CD4-positive, alpha-beta T cell treated with Interleukin-6 for 4 hours (primary cell): ENCODE measurements at regions not wholly inside any gene's neighbourhood (a gene's known extent, or its start where the extent isn't known, plus 50 kb on each side); places are given as distances from the start of the nearest gene placed in this dataset.
"Not testable (repeated sequence)": the region's sequence is repeated elsewhere in the genome, so short reads cannot be mapped to it uniquely, and the experiment has no call there.

Source experiments
- DNase-seq: peaks from one replicate; pipeline ENCODE4 v3.0.0-alpha.2; 2020; ENCODE audit warnings: mixed read lengths

DNA sequence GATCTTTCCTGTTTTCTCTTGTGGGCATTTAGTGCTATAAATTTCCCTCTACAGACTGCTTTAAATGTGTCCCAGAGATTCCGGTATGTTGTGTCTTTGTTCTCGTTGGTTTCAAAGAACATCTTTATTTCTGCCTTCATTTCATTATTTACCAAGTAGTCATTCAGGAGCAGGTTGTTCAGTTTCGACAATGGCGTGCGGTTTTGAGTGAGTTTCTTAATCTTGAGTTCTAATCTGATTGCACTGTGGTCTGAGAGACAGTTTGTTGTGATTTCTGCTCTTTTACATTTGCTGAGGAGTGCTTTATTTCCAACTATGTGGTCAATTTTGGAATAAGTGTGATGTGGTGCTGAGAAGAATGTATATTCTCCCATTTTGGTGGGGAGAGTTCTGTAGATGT lies 535.7 kb upstream of the RGMB start:
- DNase-seq: not testable (repeated sequence)

DNA sequence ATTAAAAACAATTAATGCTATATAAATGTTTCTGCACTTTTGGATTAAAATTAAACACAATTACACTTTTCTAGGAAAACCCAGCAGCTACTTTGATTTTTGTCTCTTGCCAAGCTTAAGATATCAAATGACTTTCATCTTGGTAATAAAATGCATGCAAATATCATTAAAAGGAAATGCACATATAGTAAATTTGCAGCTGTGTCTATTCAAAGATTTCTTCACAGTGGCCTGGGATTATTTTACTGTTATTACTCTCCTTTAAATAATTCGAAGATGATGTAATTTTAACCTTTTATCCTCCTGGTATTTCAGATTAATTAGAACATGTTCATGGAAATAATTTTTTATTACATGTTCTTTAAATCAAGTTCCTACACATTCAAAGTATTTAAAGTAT lies 529.5 kb upstream of the RGMB start:
- DNase-seq: no peak

DNA sequence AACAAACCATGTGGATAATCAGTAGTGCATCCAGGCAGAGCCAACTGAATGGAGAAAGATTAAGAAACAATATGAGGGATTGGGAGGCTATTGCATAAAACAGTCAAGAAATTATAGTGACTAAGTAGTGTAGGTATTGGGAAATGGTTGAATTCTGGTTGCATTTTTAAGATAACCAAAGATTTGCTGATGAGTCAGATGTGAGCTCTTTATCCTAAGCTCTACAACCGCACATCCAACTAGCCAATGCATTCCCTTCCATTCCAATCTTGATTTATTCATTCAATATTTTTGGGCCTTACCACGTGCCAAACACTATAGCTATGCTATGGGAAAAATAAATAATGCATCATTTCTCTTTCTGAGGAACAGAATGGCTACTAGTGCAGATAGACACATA lies 524.5 kb upstream of the RGMB start:
- no peak for DNase-seq

DNA sequence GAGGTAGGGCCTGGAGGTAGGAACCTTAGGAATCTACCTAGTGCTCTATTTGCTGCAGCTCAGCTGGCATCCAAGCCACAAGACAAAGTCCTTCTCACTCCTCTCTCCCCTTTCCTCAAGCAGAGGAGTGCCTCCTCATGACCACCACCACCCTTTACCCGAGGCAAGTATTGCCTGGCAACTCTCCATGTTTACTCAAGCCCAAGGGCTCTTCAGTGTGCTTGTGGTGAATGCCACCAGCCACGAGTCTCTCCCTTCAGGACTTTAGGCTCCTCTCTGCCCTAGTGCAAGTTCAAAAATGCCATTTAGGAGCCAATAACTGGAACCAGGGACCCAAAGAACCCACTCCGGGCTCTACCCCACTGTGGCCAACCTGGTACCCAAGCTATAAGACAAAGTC lies 514.5 kb upstream of the RGMB start:
- no peak for DNase-seq

DNA sequence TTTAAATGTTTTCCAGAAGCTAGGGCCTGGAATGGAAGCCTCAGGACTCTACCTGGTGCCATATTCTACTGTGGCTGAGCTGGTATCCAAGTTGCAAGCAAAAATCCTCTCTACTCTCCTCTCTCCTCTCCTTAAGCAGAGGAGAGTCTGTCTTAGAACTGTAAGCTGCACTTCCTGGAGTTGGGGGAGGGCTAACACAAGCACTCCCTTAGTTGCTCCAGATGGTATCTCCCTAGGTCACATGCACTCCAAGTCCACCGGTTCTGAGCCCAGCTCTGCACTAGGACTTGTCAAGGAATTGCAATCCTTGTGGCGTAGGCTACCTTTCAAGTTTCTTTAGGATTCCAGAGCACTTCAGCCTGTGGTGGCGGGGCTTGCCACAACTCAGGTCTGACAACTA lies 513.9 kb upstream of the RGMB start:
- no peak for DNase-seq

DNA sequence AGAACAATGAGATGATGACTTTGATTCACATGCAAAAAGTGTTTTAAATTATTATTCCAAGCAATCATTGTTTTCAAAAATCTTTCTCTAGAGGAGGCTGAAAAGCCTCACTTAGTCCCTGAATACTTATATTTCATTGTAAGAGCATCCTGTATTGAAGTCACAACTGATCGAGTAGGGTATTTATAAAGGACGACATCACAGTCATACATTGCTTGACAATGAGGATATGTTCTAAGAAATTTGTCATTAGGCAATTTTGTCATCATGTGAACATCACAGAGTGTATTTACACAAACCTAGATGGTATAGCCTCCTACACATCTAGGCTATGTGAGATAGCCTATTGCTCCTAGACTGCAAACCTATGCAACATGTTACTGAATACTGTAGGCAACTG lies 510.4 kb upstream of the RGMB start:
- DNase-seq: no peak

DNA sequence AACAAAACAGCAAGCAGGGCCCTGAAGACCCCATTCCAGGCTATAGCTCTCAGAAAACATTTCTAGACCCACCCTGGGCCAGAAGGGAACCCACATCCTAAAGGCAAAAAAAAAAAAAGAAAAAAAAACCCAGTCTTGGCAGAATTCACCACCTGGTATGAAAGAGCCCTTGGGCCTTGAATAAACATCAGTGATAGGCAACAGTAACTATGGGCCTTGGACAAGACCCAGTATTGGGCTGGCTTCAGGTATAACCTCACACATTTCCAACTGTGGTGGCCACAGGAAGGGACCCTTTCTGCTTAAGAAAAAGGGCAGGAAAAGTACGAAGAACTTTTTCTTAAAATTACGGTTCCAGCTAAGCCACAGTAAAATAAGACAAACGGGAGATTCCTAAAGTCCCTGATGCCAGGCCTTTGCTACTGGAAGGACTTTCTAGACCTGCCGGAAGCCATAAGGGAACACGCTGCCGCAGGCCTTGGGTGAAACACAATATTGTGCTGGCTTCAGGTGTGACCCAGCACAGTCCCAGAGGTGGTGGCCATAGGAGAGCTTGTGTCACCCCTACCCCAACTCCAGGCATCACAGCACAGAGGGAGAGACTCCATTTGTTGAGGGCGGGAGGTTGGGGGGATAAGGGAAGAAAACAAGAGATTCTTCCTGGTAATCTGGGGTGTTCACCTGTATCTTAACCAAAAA lies 505.2 kb upstream of the RGMB start:
- DNase-seq: no peak

DNA sequence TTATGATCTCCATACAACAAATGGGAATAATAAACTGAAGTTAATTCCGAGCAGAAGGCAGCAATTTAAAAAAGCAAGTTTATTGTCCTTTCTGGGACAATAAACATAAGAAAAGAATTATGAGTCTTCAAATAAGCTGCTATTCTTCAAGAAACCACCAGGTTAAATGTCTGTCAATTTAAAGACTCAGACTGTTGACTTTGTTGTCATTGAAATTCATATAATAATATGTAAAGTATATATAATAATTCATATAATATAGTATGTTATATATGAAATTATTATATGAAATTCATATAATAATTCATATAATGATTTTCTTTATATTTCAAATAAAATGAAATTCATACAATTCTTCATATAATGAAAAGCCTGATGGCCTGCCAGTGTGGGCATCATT lies 497.5 kb upstream of the RGMB start:
- no peak for DNase-seq

DNA sequence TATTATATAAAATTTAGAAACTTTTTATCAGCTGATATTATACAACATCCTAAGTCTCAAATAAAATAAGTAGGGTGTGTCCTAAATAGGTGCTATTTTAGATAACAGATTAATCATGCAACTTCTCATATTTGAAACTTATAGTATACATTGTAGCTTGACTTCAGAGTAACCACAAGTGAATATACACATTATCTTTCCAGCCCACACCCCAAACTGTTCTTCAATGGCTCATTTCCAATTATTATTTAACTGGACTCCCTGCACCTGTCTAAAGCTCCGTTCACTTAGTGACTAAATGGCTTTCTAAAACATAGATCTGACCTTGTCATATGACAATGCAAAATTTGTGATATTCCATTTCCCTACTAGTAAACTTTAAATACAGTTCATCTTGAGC lies 490.9 kb upstream of the RGMB start:
- DNase-seq: no peak

DNA sequence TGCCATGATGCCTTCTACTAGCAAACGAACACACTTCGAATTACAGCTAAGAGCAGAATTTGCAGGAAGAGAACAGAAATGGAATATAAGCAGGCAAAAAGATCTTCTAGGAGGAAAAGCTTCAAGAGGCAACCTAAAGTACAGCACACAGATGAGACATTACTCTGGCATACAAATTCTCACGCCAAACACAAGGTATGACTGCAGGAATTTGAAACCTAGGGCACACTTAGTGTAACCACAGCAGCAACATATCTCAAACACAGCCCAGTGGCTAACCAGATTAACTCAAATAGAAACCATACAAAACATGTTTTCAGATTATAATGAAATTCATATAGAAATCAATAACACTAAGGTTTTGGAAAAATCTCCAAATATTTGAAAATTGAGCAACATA lies 481.0 kb upstream of the RGMB start:
- DNase-seq: no peak

DNA sequence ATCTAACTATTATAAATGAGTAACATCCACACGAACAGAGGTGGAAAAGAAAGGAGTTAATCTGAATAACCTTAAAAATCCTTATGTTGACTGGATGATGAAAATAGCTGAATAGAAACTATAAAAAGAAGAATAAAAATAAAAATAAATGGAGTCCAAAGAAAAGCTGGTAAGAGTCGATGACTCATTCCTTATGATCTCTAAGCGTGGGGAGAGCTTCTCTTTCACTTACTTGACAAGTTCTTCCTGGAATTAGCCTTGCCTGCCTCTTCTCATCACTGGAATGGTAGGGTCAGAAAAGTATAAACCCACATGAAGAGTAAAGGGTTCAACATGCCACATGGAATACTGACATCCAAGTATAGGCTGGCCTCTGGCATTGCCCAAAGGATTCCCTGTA lies 477.0 kb upstream of the RGMB start:
- no peak for DNase-seq

DNA sequence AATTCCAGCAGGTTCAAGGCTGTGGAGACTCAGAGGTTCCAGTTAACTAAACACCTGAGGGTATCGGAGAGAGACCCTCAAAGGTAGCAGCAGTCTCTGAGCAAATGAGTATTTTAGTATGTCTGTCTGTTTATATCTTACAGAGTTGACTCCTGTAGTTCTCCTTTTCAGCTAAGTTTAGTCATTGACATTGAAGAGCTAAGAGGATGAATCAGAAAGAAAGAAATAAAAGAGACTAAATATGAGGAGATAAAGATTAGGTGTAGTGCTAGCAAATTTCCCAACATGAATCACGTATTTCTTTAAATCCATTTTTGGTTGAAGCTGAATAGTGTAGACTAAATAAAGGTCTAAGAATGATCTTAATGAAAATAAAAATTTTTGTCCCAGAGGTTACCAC lies 474.0 kb upstream of the RGMB start:
- no peak for DNase-seq

DNA sequence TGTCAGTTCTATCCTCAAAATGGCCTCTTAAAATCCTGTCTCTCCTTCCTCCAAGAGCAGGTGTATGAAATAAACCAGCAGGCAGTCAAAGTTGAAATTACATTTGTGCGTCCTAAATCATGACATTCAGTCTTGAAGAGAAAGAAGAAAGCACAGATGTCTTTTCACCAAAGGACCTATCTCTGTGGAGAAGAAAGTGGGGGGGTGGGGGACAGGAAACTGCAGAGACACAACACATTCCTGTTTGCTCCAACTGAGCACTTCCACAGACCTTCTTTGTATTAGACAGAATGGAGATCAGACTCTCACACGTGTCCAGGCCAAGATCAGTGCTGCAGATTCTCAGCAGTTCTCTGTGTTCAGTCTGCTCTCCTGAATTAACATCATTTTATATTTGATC lies 471.9 kb upstream of the RGMB start:
- no peak for DNase-seq

DNA sequence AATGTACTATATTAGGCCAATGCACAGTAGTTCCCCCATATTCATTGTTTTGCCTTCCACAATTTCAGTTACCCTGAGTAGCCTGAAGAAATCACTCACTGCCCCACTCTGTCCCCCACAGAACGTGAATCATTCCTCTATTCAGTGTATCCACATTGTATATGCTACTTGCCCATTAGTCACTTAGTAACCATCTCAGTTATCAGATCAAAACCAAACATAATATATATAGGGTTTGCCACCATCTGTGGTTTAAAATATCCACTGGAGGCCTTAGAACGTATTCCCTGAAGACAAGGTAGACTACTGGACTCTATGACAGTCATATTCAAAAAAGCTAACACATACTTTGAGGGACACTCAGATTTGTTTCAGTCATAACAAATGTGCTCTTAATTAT lies 465.7 kb upstream of the RGMB start:
- DNase-seq: no peak

DNA sequence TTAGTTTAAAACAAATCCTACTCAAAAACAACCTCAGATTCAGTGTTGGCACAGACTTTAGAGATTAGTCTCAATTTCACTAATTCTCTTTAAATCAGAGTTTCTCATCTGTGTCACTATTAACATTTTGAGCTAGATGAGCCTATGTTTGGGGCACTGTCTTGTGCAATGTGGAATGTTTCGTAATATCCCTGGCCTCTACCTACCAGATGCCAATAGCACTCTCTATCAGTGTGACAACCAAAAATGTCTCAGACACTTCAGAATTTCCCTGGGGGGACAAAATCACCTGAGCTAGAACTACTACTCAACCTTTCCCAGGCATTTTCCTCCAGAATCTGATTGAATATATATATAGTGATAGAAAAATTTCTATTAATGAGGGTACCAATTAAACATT lies 465.2 kb upstream of the RGMB start:
- DNase-seq: no peak

DNA sequence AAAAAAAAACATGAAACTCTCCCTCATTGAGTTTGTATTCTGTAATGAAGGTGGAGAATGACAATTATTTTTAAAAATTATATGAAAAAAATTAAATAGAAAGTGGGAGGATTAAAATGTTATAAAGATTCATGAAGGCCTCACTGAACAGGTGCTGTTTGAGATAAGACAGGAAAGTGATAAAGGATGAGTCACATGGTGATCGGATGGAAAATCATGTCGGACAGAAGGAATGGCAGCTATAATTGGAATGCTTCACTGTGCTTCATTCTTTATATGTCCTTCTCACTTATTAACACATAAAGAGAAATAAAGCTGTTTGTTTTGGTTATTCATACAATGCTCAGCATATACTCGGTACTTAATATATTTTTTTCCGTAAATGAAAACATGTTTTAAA lies 464.5 kb upstream of the RGMB start:
- DNase-seq: no peak

DNA sequence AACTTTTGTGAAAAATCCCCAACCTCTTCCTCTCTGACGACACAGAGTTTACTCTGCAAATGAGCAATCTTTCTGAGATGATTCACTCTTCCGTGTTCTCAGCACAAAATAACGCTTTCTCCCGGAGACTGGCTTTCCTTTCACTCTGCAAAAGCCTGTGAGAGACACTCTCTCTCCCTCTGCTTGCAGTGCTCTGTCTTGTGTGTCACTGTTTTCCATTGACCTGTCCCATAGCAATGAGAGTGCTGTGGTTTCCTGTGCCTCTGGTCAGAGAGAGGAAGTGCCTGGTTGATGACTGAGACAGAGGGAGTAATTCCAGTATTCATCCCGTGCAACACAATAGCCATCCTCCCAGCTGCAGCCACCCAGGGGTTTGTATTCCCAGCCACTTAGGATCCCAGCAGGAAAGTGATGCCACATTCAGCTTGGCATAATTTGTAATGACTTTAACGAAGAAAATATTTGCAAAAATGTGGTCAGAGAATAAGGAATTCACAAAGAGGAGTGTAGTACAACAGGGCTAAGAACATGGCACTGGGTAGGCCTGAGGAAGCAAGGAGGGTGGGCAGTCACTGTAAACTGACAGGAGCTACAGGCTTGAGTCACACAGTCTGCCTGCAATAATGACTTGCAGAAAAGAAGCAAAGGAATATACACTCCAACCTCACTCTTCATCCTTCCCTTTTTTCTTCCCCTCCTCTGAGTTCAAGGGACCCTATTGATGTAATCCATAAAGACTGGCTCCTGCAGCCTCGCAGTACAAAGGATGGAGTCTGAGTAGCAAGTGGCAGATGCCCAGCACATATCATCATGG lies 463.5 kb upstream of the RGMB start:
- no peak for DNase-seq

DNA sequence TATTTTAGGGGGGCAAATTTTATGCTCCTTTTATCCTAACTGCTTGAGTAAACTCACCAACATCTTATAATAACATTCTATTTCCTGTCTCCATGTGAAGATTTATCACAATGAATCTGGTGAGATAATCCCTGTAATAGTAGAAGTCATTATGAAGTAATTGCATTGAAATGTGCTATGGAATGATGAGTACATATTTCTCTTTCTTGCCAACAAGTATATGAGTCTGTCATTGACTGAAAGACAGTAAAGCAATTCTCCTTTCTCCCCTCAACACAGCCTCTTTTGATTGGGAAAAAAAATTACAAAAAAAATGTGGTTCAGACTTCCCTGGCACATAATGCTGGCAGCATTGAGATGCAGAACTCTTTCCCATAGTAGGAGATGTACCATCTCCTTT lies 459.2 kb upstream of the RGMB start:
- DNase-seq: no peak

DNA sequence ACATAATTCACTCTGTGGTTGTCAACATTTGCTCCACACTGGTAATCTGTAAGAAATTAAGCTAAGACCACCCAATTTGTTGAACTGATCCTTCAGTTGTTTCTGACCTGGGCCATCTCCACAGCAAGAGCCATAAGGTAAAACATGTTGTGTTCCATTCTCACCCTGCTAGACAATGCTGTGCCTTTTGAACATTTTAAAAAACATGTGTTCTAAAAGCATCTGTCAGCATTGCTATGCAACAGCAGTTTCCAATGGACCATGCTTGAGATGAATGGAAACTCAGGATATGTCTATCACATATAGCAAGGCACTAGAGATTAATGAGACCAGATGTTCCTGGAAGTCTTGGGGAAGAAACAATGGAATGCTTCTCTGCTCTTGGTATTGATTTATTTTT lies 455.1 kb upstream of the RGMB start:
- no peak for DNase-seq

DNA sequence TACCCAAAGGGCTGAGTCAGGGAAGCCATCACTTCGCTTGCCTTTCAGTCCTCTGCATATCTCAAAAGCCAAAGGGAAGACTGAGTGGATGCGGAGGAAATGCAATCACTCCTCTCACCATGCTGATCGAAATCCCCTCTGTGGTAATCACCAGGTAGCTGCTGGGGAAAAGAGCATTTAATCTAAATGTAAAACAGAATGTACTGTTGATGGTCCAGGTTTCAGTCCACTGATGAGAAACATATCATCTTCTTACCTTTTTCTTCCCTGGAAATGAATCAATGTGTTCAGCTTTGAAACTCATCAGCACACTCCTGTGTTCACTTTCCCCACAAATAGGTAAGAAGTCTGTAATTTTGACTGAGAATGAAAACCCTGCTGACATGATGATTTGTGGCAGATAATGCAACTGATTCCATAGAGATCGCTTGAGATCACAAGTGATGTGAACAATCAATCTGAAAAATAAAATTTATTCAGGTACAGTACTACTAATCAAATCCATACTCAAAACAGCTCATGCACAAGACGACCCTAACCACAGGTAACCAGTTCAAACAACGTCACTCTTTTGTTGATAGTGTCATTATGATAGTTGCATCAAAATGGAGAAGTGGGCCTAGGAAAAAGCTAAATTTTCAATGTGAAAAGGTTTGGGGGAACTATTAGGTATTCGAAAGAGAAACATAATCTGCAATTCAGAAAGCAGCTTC lies 454.0 kb upstream of the RGMB start:
- no peak for DNase-seq

DNA sequence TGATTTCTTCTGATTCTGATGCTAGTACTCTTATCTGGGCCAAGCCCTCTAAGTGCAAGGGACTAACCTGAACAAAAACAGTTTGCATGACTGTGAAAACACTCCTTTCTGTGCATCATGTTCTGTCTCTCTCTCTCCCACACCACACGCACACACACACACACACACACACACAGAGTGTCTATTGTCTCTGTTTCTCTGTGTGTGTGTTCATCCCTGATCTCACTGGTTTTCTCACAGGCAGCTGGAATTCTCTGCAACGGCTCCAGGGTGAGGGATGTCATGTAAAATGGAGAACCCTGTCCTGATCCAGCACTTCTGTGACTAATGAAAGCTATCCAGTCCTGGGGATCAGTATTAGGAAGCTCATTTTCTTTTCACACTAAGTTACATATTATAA lies 453.1 kb upstream of the RGMB start:
- no peak for DNase-seq

DNA sequence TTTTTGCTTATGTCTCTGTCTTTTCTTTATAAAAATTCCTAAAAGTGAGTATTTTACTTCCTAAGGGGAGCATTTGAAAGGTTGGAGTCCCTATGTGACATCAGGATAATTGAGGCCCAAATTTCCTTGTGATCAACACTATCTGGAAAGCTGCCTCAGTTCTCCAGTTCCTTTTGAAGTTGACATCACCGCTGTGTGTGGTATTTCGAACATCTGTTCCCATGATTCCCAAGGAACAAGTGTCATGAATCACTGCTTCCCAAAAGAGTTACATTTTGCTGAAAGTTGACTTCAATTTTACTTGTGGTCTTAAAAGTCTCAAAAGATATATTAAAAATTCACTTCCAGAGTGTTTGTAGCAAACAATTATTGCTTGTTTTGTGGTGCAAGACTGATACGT lies 452.1 kb upstream of the RGMB start:
- no peak for DNase-seq

DNA sequence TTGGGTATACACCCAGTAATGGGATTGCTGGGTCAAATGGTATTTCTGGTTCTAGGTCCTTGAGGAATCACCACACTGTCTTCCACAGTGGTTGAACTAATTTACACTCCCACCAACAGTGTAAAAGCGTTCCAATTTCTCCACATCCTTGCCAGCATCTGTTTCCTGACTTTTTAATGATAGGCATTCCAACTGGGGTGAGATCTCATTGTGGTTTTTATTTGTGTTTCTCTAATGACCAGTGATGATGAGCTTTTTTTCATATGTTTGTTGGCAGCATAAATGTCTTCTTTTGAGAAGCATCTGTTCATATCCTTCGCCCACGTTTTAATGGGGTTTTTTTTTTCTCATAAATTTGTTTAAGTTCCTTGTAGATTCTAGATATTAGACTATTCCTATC lies 448.3 kb upstream of the RGMB start:
- DNase-seq: not testable (repeated sequence)

DNA sequence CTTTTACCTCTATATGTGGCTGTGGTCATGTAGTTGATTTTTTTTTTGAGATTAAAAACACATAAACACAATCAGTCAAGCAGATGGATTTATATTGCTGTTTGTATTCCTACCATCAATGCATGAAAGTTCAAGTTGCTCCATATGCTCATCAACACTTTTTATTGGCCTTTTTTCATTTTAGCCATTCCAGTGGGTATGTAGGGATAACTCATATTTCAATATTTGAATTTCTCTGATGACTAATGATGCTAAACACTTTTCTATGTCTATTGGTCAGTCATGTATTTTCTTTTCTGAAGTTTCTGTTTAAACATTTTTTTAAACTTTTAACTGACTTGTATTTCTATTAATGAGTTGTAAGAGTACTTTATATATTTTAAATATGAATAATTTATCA lies 445.4 kb upstream of the RGMB start:
- no peak for DNase-seq
